GM10248 (cell line): ENCODE measurements at regions not wholly inside any gene's neighbourhood (a gene's known extent, or its start where the extent isn't known, plus 50 kb on each side); places are given as distances from the start of the nearest gene placed in this dataset.

Experiments used
- CTCF ChIA-PET: fragments of 300-600 bp; sonication (Branson Sonifier 250); formaldehyde crosslinking; extraction: SDS; loops from one replicate; lab custom pipeline; 2021; ENCODE audit warnings: antibody characterized with exemption; lab: Yijun Ruan, JAX
- POLR2A ChIA-PET: fragments of 350-650 bp; sonication (Branson Sonifier 250); formaldehyde crosslinking; extraction: SDS; loops from one replicate; lab custom pipeline; 2020; ENCODE audit warnings: antibody characterized with exemption; lab: Yijun Ruan, JAX
- DNase-seq: peaks from one replicate; pipeline ENCODE4 v3.0.0; 2012; ENCODE audit errors: extremely low spot score
- CTCF ChIP-seq: IDR thresholded peaks from 2 replicates; pipeline ENCODE4 v1.5.1; 2012; ENCODE audit warnings: mild to moderate bottlenecking, low read depth; ENCODE audit errors: extremely low read depth, missing control alignments, control extremely low read depth

DNA sequence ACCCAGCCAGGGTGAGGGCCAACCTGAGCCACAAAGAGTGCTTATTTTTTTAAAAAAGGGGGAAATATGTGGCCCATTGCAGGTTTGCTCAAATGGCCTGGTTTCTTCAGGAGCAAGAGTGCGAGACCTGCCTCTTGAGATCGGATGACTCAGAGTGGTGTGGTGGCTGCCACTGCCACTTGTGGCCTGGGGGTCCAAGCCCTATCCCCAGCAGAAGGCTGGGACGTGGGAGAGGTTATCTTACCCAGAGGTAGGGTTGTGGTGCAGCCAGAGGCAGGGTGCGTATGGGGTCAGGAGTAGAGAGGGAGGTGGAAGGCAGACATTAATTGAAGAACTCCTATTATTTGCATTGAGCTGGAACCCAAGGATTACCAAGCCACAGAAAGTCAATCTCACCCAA lies 83.2 kb upstream of the SMAD3 start:
- ChIA-PET POLR2A (no interaction called here), CTCF (no interaction called here)
- DNase-seq = no peak
- TF ChIP-seq CTCF = no peak

DNA sequence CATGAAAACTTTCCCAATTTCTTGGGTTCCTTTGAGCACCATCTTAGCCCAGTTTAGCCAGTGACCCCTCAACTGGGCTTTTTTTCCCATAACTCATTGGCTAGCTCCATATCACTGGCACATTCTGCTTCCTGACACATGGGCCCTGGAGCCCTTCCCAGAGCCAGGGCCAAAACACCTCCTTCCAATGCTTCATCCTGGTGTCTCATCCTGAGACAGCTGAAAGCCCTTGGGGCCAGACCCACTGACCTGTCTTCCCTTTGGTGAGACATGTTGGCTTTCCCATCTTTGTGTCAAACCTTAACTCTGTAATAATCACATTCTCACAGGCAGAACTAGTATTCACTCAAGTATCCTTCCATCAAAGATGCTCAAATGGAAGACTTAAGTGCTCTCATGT lies 82.6 kb upstream of the SMAD3 start:
- DNase-seq = no peak
- POLR2A ChIA-PET = no interaction called here

DNA sequence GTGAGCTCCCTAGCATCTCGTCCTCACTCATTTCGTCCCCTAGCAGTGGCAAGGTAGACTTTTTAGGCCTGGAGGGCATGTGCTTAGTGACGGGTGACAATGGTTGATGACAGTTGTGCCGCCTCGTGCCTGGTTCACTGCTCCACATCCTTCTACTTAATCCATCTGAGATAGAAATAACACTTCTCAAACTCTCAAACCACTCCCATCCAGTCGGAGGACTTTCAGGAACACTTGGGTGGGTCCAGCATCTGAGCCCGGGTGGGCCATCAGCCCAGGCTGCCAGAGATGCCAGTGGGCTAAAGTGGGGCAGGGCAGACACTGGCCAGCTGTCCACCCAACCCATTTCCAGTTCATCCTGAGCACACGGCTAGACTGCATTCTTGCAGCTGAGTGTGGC lies 79.7 kb upstream of the SMAD3 start:
- no peak for DNase-seq
- TF ChIP-seq CTCF = no peak
- CTCF ChIA-PET = interaction anchor here (1.6 kb wide), 1 partner anchor 18 kb away, joined by 4 read pairs; no protein-coding TSS in a partner anchor
- POLR2A ChIA-PET = no interaction called here

More for the DNA sequence above, 82.6 kb upstream of the SMAD3 start:
- no peak for TF ChIP-seq CTCF
- CTCF ChIA-PET = no interaction called here

DNA sequence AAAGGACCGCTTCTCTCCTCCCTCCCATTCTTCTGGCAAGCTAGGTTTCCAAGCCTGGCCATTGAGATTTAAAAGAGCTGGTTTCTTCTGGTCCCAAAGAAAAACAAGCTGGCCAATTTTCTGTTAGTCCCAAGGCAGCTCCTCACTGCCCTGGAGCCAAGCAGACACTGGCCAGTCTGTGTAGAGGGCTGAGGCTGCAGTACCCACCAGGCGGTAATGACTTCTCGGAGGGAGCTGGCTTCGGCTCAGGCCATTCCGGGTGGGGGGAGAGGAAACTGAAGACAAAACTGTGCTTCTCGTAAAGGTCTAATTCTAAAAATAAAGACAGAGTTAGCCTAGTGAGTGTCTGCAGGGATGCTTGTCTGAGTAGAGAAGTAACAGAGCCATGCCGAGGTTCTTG lies 78.5 kb upstream of the SMAD3 start:
- TF ChIP-seq CTCF = no peak
- ChIA-PET CTCF (interaction anchor here (1.0 kb wide), 1 partner anchor 317 kb away, joined by 3 read pairs; no protein-coding TSS in a partner anchor), POLR2A (no interaction called here)
- no peak for DNase-seq

DNA sequence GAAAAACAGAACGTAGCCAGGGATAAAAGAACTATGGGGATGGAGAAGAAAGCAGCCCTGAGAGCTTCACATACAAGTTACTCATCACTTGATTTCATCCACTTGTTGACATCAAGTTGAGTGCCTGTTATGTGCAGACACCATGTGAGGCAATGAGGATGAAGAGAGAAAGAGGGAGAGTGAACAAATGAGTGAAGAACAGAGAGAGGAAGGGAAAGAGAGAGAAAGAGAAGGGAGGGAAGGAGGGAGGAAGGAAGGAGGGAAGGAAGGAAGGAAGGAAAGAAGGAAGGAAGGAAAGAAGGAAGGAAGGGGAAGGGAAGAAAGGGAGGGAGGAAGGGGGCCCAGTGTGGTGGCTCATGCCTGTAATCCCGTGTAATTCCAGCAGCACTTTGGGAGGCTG lies 72.3 kb upstream of the SMAD3 start:
- no peak for DNase-seq
- POLR2A ChIA-PET = no interaction called here
- CTCF ChIA-PET = interaction anchor here (0.9 to 1.6 kb wide), 2 partner anchors 10 to 46 kb away, joined by 3 read pairs; no protein-coding TSS in a partner anchor
- TF ChIP-seq CTCF = no peak

DNA sequence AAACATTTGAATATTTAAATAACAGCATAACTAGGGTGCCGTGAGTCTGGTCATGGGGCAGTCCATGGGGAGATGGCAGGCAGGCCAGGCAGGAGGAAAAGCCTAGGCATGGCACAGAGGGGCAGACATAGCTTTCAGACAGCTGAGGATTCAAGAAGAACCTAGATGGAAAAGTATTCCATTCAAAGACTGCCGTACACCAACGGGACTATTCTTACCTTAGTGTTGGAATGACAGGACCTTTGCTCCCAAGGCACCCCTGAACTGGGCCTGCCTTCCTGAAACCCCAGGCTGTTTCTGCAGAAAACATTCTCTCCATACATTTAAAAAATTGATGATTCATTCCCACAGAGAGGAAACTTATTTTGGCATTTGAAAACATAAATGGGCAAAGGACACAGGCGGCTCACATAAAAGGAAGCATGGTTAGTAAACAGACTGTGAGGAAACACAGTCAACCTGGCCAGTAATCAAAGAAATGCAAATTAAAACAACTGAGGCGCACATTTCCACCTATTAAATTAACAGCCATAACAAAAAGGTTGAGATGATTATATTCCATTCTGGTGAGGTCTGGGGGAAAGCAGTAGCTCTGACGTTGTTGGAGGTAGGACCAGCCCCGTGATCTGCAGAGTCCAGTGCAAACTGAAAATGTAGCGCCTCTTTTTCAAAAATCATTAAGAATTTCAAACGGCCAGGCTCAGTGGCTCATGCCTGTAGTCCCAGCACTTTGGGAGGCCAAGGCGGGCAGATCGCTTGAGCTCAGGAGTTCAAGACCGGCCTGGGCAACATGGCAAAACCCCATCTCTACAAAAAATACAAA lies 71.3 kb upstream of the SMAD3 start:
- TF ChIP-seq CTCF = no peak
- POLR2A ChIA-PET = no interaction called here
- DNase-seq = no peak
- CTCF ChIA-PET = no interaction called here
